ENCODE measurements at regions not wholly inside any gene's neighbourhood (a gene's known extent, or its start where the extent isn't known, plus 50 kb on each side); places are given as distances from the start of the nearest gene placed in this dataset.

- intact Hi-C loops (cut with micrococcal nuclease) (no loop called here), dilution Hi-C loops (cut with MboI; ENCODE audit: extremely low pct_ligation_motif_present, low sequenced_read_pairs) (no loop called here)
- Histone ChIP-seq H3K9me3 (replicated peaks; ENCODE audit: control insufficient read depth, insufficient read depth, low read length) (no peaks in the 10 kb centered on the region), H3K4me2 (ENCODE audit: insufficient read depth, low read length) (no peak overlapping the region), H3K27me3 (ENCODE audit: control insufficient read depth in 2 of 2, insufficient read depth in 2 of 2, low read length in 2 of 2) (no peaks in the 10 kb centered on the region), H3K4me3 (replicated peaks in 1 of 3; ENCODE audit: insufficient read depth in 1 of 3, low read depth in 1 of 3, low read length in 3 of 3) (no peak overlapping the region), H3K4me1 (ENCODE audit: control insufficient read depth, extremely low read depth, insufficient read depth, low read length) (peaks cover 17% of the 10 kb centered on the region), H3K9me1 (replicated peaks; ENCODE audit: control insufficient read depth, extremely low read depth, insufficient read depth, low read length) (no peaks in the 10 kb centered on the region), H3K9ac (replicated peaks; ENCODE audit: extremely low read depth, insufficient read depth, low read length) (no peak overlapping the region), H3K27ac (ENCODE audit: insufficient read depth, low read depth, low read length) (no peak overlapping the region), H3K79me2 (ENCODE audit: control insufficient read depth, insufficient read depth, low read length) (no peaks in the 10 kb centered on the region), H3K36me3 (ENCODE audit: control insufficient read depth in 2 of 2, extremely low read depth in 1 of 2, insufficient read depth in 2 of 2, low read length in 2 of 2) (no peaks in the 10 kb centered on the region), H2AFZ (ENCODE audit: low read depth, low read length) (no peak overlapping the region), H4K20me1 (replicated peaks; ENCODE audit: control insufficient read depth, extremely low read depth, insufficient read depth, low read length) (no peaks in the 10 kb centered on the region)
- TF ChIP-seq EZH2 (IDR thresholded peaks at IDR 0.05; ENCODE audit: borderline replicate concordance, low read depth, low read length, severe bottlenecking) (no peak), POLR2A (IDR thresholded peaks at IDR 0.05; ENCODE audit: low read depth, low read length) (no peak), MAX (IDR thresholded peaks at IDR 0.05; ENCODE audit: insufficient read depth, insufficient read length) (no peak), MYC (IDR thresholded peaks at IDR 0.05; ENCODE audit: low read depth, low read length) (no peak), FOS (IDR thresholded peaks at IDR 0.05; ENCODE audit: borderline replicate concordance, insufficient read depth, low read length) (no peak)
- DNase-seq (ENCODE audit: low read depth, low spot score), result no peak
- no peak for FAIRE-seq
- POLR2A ChIA-PET, result no interaction called here
- no TSS peak for BruUV-seq (replicated peaks)
- CTCF ChIA-PET, result interaction anchor here (1.5 kb wide), 1 partner anchor 57 kb away, joined by 4 read pairs; no protein-coding TSS in a partner anchor
These were observed 71.9 kb downstream of the KIF4B start for GRCh38 chr5:155085282-155085989.

- dilution Hi-C loops (cut with MboI; ENCODE audit: extremely low pct_ligation_motif_present, low sequenced_read_pairs) (no loop called here), intact Hi-C loops (cut with micrococcal nuclease) (no loop called here)
- H3K27ac ChIP-seq (ENCODE audit: insufficient read depth, low read depth, low read length), result no peak overlapping the region
- ChIA-PET POLR2A (no interaction called here), CTCF (no interaction called here)
- FAIRE-seq, result no peak
- no peak overlapping the region for H3K9ac ChIP-seq (replicated peaks; ENCODE audit: extremely low read depth, insufficient read depth, low read length)
- H3K4me2 ChIP-seq (ENCODE audit: insufficient read depth, low read length), result no peak overlapping the region
- no peak for DNase-seq (ENCODE audit: low read depth, low spot score)
- no peaks in the 10 kb centered on the region for H3K79me2 ChIP-seq (ENCODE audit: control insufficient read depth, insufficient read depth, low read length)
- peaks cover 11% of the 10 kb centered on the region for H3K4me1 ChIP-seq (ENCODE audit: control insufficient read depth, extremely low read depth, insufficient read depth, low read length)
- no TSS peak for BruUV-seq (replicated peaks)
- H3K4me3 ChIP-seq (replicated peaks in 1 of 3; ENCODE audit: insufficient read depth in 1 of 3, low read depth in 1 of 3, low read length in 3 of 3), result no peak overlapping the region
- no peaks in the 10 kb centered on the region for H3K27me3 ChIP-seq (ENCODE audit: control insufficient read depth in 2 of 2, insufficient read depth in 2 of 2, low read length in 2 of 2)
- no peak for TF ChIP-seq POLR2A (IDR thresholded peaks at IDR 0.05; ENCODE audit: low read depth, low read length)
- no peak for TF ChIP-seq MAX (IDR thresholded peaks at IDR 0.05; ENCODE audit: insufficient read depth, insufficient read length)
- TF ChIP-seq EZH2 (IDR thresholded peaks at IDR 0.05; ENCODE audit: borderline replicate concordance, low read depth, low read length, severe bottlenecking), result no peak
- no peak for TF ChIP-seq FOS (IDR thresholded peaks at IDR 0.05; ENCODE audit: borderline replicate concordance, insufficient read depth, low read length)
- no peak for TF ChIP-seq MYC (IDR thresholded peaks at IDR 0.05; ENCODE audit: low read depth, low read length)
- no peaks in the 10 kb centered on the region for H3K36me3 ChIP-seq (ENCODE audit: control insufficient read depth in 2 of 2, extremely low read depth in 1 of 2, insufficient read depth in 2 of 2, low read length in 2 of 2)
- no peak overlapping the region for H2AFZ ChIP-seq (ENCODE audit: low read depth, low read length)
- no peaks in the 10 kb centered on the region for H3K9me3 ChIP-seq (replicated peaks; ENCODE audit: control insufficient read depth, insufficient read depth, low read length)
- H3K9me1 ChIP-seq (replicated peaks; ENCODE audit: control insufficient read depth, extremely low read depth, insufficient read depth, low read length), result no peaks in the 10 kb centered on the region
- H4K20me1 ChIP-seq (replicated peaks; ENCODE audit: control insufficient read depth, extremely low read depth, insufficient read depth, low read length), result no peaks in the 10 kb centered on the region
These were observed 73.5 kb downstream of the KIF4B start for GRCh38 chr5:155087036-155087435.

Data from endothelial cell of umbilical vein (primary cell).